Stimulated activated CD8-positive, alpha-beta memory T cell treated with anti-CD3 and anti-CD28 coated beads, Interleukin-7, amount 100 ng/mL, for 24 hours (primary cell): ENCODE measurements at regions not wholly inside any gene's neighbourhood (a gene's known extent, or its start where the extent isn't known, plus 50 kb on each side); places are given as distances from the start of the nearest gene placed in this dataset.

Source experiments
- DNase-seq: peaks from one replicate; pipeline ENCODE4 v3.0.0-alpha.2; 2020; ENCODE audit warnings: low read depth

- no peak for DNase-seq
These were observed 642.3 kb downstream of the TBL1XR1 start for GRCh38 chr3:176554791-176555654.

- no peak for DNase-seq
These were observed 643.0 kb downstream of the TBL1XR1 start for GRCh38 chr3:176554264-176554663.

- DNase-seq, result no peak
These were observed 670.3 kb downstream of the TBL1XR1 start for GRCh38 chr3:176526942-176527341.

GRCh38 chr3:176526225-176526624 is 671.1 kb downstream of the TBL1XR1 start:
- DNase-seq, result no peak

- DNase-seq, result no peak
These were observed 674.2 kb downstream of the TBL1XR1 start for GRCh38 chr3:176523114-176523513.

GRCh38 chr3:176522436-176522835 is 674.8 kb downstream of the TBL1XR1 start:
- no peak for DNase-seq

GRCh38 chr3:176521531-176522175 is 675.6 kb downstream of the TBL1XR1 start:
- DNase-seq, result no peak

GRCh38 chr3:176514297-176514696 is 683.0 kb downstream of the TBL1XR1 start:
- no peak for DNase-seq

GRCh38 chr3:176513604-176514003 is 683.7 kb downstream of the TBL1XR1 start:
- no peak for DNase-seq

GRCh38 chr3:176512037-176512436 is 685.2 kb downstream of the TBL1XR1 start:
- no peak for DNase-seq

GRCh38 chr3:176510097-176510496 is 687.2 kb downstream of the TBL1XR1 start:
- DNase-seq, result no peak

GRCh38 chr3:176505878-176506621 is 691.2 kb downstream of the TBL1XR1 start:
- no peak for DNase-seq

GRCh38 chr3:176491084-176491483 is 706.2 kb downstream of the TBL1XR1 start:
- no peak for DNase-seq

GRCh38 chr3:176490357-176490756 is 706.9 kb downstream of the TBL1XR1 start:
- no peak for DNase-seq

GRCh38 chr3:176479248-176479647 is 718.0 kb downstream of the TBL1XR1 start:
- DNase-seq, result no peak

GRCh38 chr3:176469694-176470205 is 727.5 kb downstream of the TBL1XR1 start:
- no peak for DNase-seq

- DNase-seq, result no peak
These were observed 733.7 kb downstream of the TBL1XR1 start for GRCh38 chr3:176463610-176464009.

GRCh38 chr3:176447369-176447768 is 749.9 kb downstream of the TBL1XR1 start:
- DNase-seq, result no peak

GRCh38 chr3:176442326-176442725 is 755.0 kb downstream of the TBL1XR1 start:
- no peak for DNase-seq

GRCh38 chr3:176439729-176440128 is 757.6 kb downstream of the TBL1XR1 start:
- no peak for DNase-seq

GRCh38 chr3:176431991-176432390 is 765.3 kb downstream of the TBL1XR1 start:
- no peak for DNase-seq

- no peak for DNase-seq
These were observed 766.3 kb downstream of the TBL1XR1 start for GRCh38 chr3:176431038-176431418.
